Mucosa of descending colon (tissue), 3 donors: ENCODE measurements at regions not wholly inside any gene's neighbourhood (a gene's known extent, or its start where the extent isn't known, plus 50 kb on each side); places are given as distances from the start of the nearest gene placed in this dataset.

Source experiments
- ATAC-seq: fragments of 200-7000 bp; cut with Tn5 transposase; one replicate; pipeline ENCODE4 v1.9.1; 2020; ENCODE audit warnings: mild to moderate bottlenecking, moderate library complexity
- DNase-seq, 3 donors: peaks; one replicate each; pipeline ENCODE4 v3.0.0-alpha.2; 2020
- H3K36me3 ChIP-seq: fragments of 200-600 bp; one replicate; pipeline ENCODE4 v1.8.0; 2021; ENCODE audit warnings: low read depth, mild to moderate bottlenecking
- H3K4me1 ChIP-seq: fragments of 200-600 bp; one replicate; pipeline ENCODE4 v1.8.0; 2021; ENCODE audit warnings: low read depth, mild to moderate bottlenecking
- H3K4me3 ChIP-seq: fragments of 200-600 bp; one replicate; pipeline ENCODE4 v1.8.0; 2021; ENCODE audit warnings: mild to moderate bottlenecking
- H3K9me3 ChIP-seq: fragments of 200-600 bp; one replicate; pipeline ENCODE4 v1.8.0; 2021; ENCODE audit warnings: mild to moderate bottlenecking
- intact Hi-C, 2 donors: fragments of 100-400 bp; cut with DNase I in 1 of 2; cut with micrococcal nuclease in 1 of 2; formaldehyde crosslinking; loops; one replicate each; pipeline versions ENCODE4 v1.11.0 to v1.11.1; 2022; cut with DNase I, micrococcal nuclease
- TF ChIP-seq, protein P1 (sequence below): fragments of 200-600 bp; IDR thresholded peaks from one replicate; pipeline ENCODE4 v1.8.0; 2022; ENCODE audit warnings: antibody characterized with exemption, mild to moderate bottlenecking
- donor health status: DM: no; HTN: no; CAD: no; lungs with moderate emphysema.
- donor health status: DM: no; HTN: no; CAD: no.
- donor health status: DM: no; HTN: yes; CAD: no.

DNA sequence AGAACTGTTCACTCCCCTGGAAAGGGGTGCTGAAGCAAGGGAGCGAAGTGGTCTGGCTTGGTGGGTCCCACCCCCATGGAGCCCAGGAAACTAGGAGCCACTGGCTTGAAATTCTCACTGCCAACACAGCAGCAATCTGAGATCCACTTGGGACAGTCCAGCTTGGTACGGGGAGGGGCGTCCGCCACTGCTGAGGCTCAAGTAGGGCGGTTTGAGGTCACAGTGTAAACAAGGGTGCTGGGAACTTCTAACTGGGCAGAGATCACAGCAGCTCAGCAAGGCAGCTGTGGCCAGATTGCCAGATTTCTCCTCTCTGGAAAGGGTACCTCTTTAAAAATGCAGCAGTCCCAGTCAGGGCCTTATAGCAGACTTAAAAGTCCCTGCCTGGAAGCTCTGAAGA lies 53.9 kb upstream of the GALNTL6 start:
- DNase-seq (no peak), ATAC-seq (no peak)
- Histone ChIP-seq H3K9me3 (peaks cover 8% of the 10 kb centered on the region), H3K4me1 (no peaks in the 10 kb centered on the region), H3K4me3 (no peak overlapping the region), H3K36me3 (no peaks in the 10 kb centered on the region)
- TF ChIP-seq, protein P1, sequence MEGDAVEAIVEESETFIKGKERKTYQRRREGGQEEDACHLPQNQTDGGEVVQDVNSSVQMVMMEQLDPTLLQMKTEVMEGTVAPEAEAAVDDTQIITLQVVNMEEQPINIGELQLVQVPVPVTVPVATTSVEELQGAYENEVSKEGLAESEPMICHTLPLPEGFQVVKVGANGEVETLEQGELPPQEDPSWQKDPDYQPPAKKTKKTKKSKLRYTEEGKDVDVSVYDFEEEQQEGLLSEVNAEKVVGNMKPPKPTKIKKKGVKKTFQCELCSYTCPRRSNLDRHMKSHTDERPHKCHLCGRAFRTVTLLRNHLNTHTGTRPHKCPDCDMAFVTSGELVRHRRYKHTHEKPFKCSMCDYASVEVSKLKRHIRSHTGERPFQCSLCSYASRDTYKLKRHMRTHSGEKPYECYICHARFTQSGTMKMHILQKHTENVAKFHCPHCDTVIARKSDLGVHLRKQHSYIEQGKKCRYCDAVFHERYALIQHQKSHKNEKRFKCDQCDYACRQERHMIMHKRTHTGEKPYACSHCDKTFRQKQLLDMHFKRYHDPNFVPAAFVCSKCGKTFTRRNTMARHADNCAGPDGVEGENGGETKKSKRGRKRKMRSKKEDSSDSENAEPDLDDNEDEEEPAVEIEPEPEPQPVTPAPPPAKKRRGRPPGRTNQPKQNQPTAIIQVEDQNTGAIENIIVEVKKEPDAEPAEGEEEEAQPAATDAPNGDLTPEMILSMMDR = no peak
- intact Hi-C loops = no loop called here

DNA sequence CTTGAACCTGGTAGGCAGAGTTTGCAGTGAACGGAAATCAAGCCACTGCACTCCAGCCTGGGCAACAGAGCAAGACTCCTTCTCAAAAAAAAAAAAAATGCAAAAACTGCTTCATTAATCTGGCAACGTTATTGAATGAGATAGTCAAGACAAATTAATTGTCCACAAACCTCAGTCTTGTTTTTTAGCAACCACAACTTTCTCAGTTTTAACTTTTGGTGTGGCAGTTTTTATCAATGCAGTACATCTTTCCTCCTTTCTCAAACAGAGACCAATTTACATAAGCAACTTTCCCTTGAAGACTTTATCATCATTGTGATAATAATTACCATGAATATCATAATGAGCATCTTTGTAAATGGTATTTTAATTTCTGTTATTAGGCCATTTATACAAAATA lies 61.7 kb upstream of the GALNTL6 start:
- DNase-seq (no peak), ATAC-seq (no peak)
- TF ChIP-seq, protein P1 = no peak
- Histone ChIP-seq H3K9me3 (no peaks in the 10 kb centered on the region), H3K4me1 (no peaks in the 10 kb centered on the region), H3K4me3 (no peak overlapping the region), H3K36me3 (no peaks in the 10 kb centered on the region)
- intact Hi-C loops = no loop called here

DNA sequence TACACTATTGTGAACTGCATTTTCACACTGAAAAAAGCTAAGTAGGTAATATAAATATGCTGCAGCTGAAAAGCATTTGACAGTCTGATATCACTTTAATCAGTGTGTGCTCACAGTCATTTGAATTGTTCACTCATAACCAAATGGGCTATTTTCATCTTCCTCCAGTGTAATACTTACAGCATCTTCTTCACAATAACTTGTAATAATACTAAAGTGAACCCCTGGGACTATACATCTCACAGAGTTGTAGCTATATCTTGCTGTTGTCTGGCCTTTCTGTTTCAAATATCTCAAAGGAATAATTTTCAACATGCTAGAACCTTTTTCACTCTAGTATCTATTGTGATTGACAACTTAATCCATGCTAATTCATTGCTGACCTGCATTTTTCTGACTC lies 66.8 kb upstream of the GALNTL6 start:
- H3K36me3 ChIP-seq = no peaks in the 10 kb centered on the region
- no peak overlapping the region for H3K4me3 ChIP-seq
- intact Hi-C loops = no loop called here
- TF ChIP-seq, protein P1 = no peak
- DNase-seq (no peak), ATAC-seq (no peak)
- no peaks in the 10 kb centered on the region for H3K4me1 ChIP-seq
- H3K9me3 ChIP-seq = no peaks in the 10 kb centered on the region

DNA sequence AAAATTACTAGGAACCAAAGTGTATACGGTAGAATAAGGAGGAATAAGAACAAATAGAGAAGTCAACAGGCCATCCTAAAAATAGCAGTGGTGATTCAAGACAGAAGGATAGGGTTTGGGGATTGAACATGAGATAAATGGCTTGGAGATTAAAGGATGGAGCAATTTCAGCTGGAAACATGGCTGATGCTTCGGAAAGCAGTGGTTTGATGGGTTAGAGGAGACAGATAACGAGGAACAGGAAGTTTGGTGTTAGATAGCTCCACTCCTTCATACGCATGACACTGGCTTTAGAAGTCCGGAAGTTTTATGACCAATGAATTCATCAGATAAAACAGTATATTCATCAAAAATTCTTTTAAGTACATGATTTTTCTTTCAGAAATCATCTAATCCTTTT lies 70.8 kb upstream of the GALNTL6 start:
- Histone ChIP-seq H3K4me3 (no peak overlapping the region), H3K36me3 (no peaks in the 10 kb centered on the region), H3K4me1 (no peaks in the 10 kb centered on the region), H3K9me3 (no peaks in the 10 kb centered on the region)
- intact Hi-C loops = no loop called here
- TF ChIP-seq, protein P1 = no peak
- DNase-seq (no peak), ATAC-seq (no peak)

DNA sequence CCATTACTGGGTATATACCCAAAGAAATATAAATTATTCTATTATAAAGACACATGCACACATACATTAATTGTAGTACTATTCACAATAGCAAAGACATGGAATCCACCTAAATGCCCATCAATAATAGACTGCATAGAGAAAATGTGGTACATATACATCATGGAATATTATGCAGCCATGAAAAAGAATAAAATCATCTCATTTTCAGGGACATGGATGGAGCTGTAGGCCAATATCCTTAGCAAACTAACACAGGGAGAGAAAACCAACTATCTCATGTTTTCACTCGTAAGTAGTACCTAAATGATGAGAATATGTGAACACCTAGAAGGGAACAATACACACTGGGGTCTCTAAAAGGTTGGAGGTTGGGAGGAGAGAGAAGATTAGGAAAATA lies 86.0 kb upstream of the GALNTL6 start:
- Histone ChIP-seq H3K4me1 (no peaks in the 10 kb centered on the region), H3K4me3 (no peak overlapping the region), H3K9me3 (peaks cover 9% of the 10 kb centered on the region), H3K36me3 (no peaks in the 10 kb centered on the region)
- TF ChIP-seq, protein P1 = no peak
- intact Hi-C loops = no loop called here
- DNase-seq (no peak), ATAC-seq (no peak)

DNA sequence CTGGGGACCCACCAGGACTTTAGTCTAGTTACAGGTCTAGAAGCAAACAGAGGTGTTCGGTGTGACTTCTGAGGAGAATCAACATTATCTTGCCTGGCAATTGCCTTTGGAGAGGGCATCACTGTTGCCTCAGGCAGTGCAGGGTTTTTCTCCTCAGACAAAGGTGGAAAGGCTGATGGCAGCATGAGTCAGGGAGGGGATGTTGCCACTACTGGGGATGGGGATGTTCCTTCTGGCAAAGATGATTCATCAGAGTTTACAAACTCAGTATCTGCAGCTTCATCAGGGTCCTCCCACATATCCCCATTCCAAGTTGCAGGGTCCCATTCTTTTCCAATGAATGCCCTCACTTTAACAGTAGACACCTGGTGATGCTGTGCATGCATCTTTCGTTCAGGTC lies 91.3 kb upstream of the GALNTL6 start:
- Histone ChIP-seq H3K36me3 (no peaks in the 10 kb centered on the region), H3K4me1 (no peaks in the 10 kb centered on the region), H3K9me3 (no peaks in the 10 kb centered on the region), H3K4me3 (no peak overlapping the region)
- no peak for ATAC-seq
- DNase-seq = no peak
- TF ChIP-seq, protein P1 = no peak
- intact Hi-C loops = no loop called here
